B cell (primary cell): ENCODE measurements at regions not wholly inside any gene's neighbourhood (a gene's known extent, or its start where the extent isn't known, plus 50 kb on each side); places are given as distances from the start of the nearest gene placed in this dataset.

Experiments used
- ATAC-seq: fragments of 200-7000 bp; cut with Tn5 transposase; one replicate; pipeline ENCODE4 v1.10.0; 2021; ENCODE audit warnings: low read depth, mild to moderate bottlenecking, moderate number of reproducible peaks, moderate library complexity
- CTCF ChIA-PET: fragments of 350-600 bp; sonication (Branson Sonifier 250); formaldehyde crosslinking; loops from one replicate; lab custom pipeline; 2021; ENCODE audit warnings: antibody characterized with exemption, inconsistent platforms; lab: Charles Lee
- POLR2A ChIA-PET: fragments of 350-600 bp; sonication (Branson Sonifier 250); formaldehyde crosslinking; loops from one replicate; lab custom pipeline; 2021; ENCODE audit warnings: antibody characterized with exemption; lab: Charles Lee
- DNase-seq: peaks from one replicate; pipeline ENCODE4 v3.0.0; 2013
- H2AFZ ChIP-seq: 2 replicates; pipeline ENCODE4 v1.6.1; 2012; ENCODE audit warnings: mild to moderate bottlenecking, low read depth, low read length; ENCODE audit not compliant: insufficient read depth, poor library complexity, severe bottlenecking
- H3K27ac ChIP-seq, 2 donors: 1 replicate in 1 of 2; 2 replicates in 1 of 2; pipeline ENCODE4 v1.5.1; 2012 to 2013; ENCODE audit warnings: low read length in 2 of 2, mild to moderate bottlenecking in 2 of 2, moderate library complexity in 1 of 2
- H3K27me3 ChIP-seq, 4 experiments: fragments of 200-600 bp in 1 of 4; sonication (generic) in 1 of 4; replicated peaks in 1 of 4; 1 replicate in 2 of 4; 2 replicates in 2 of 4; pipeline versions ENCODE4 v1.6.1 to v1.7.0; 2013 to 2016; ENCODE audit warnings: low read length in 3 of 4, mild to moderate bottlenecking in 2 of 4, mixed read lengths in 1 of 4, moderate library complexity in 1 of 4; ENCODE audit not compliant: insufficient read depth in 4 of 4, control insufficient read depth in 3 of 4; ENCODE audit errors: control extremely low read depth in 1 of 4
- H3K36me3 ChIP-seq, 2 experiments: replicated peaks in 1 of 2; 1 replicate in 1 of 2; 2 replicates in 1 of 2; pipeline versions ENCODE4 v1.6.1 to v1.7.1; 2013; ENCODE audit warnings: low read length in 1 of 2; ENCODE audit not compliant: insufficient read depth in 2 of 2, control insufficient read depth in 1 of 2; ENCODE audit errors: control extremely low read depth in 1 of 2, extremely low read depth in 1 of 2
- H3K4me1 ChIP-seq, 2 donors: fragments of 200-600 bp in 1 of 2; sonication (generic) in 1 of 2; 1 replicate in 1 of 2; 2 replicates in 1 of 2; pipeline versions ENCODE4 v1.5.1 to v1.6.1; 2013 to 2017; ENCODE audit warnings: low read length in 2 of 2; ENCODE audit not compliant: control insufficient read depth in 2 of 2, insufficient read depth in 2 of 2
- H3K4me2 ChIP-seq: replicated peaks from 2 replicates; pipeline ENCODE3; 2012; ENCODE audit warnings: mild to moderate bottlenecking, low read depth, low read length; ENCODE audit not compliant: poor library complexity, severe bottlenecking
- H3K4me3 ChIP-seq, 5 experiments: fragments of 200-600 bp in 1 of 5; sonication (generic) in 1 of 5; 1 replicate in 3 of 5; 2 replicates in 2 of 5; pipeline versions ENCODE4 v1.5.1 to v1.7.0; 2011 to 2016; ENCODE audit warnings: low read length in 4 of 5, mild to moderate bottlenecking in 4 of 5, low read depth in 2 of 5, control low read depth in 1 of 5, moderate library complexity in 1 of 5; ENCODE audit not compliant: insufficient read depth in 1 of 5; ENCODE audit errors: control extremely low read depth in 1 of 5, extremely low read depth in 1 of 5
- H3K79me2 ChIP-seq: fragments of 200-600 bp; sonication (generic); one replicate; pipeline ENCODE4 v1.6.0; 2016; ENCODE audit warnings: low read length; ENCODE audit not compliant: control insufficient read depth, insufficient read depth
- H3K9ac ChIP-seq: fragments of 200-600 bp; sonication (generic); 2 replicates; pipeline ENCODE4 v1.6.1; 2017; ENCODE audit warnings: mild to moderate bottlenecking, low read length, moderate library complexity
- H3K9me3 ChIP-seq, 3 donors: one replicate each; pipeline versions ENCODE4 v1.6.1 to v1.7.1; 2013; ENCODE audit warnings: low read length in 2 of 3; ENCODE audit not compliant: control insufficient read depth in 2 of 3, insufficient read depth in 1 of 3; ENCODE audit errors: control extremely low read depth in 1 of 3
- H4K20me1 ChIP-seq: 2 replicates; pipeline ENCODE4 v1.6.0; 2012; ENCODE audit warnings: mild to moderate bottlenecking, low read length; ENCODE audit not compliant: insufficient read depth, control insufficient read depth, poor library complexity, severe bottlenecking
- H3K27ac Mint-ChIP-seq: one replicate; pipeline ENCODE4 v1.8.0; 2021; ENCODE audit warnings: mixed read lengths
- H3K27me3 Mint-ChIP-seq: one replicate; pipeline ENCODE4 v1.8.0; 2021; ENCODE audit warnings: mixed read lengths
- H3K4me1 Mint-ChIP-seq: one replicate; pipeline ENCODE4 v1.8.0; 2021; ENCODE audit warnings: mixed read lengths
- H3K4me3 Mint-ChIP-seq: one replicate; pipeline ENCODE4 v1.8.0; 2021; ENCODE audit warnings: mixed read lengths
- H3K9me3 Mint-ChIP-seq: one replicate; pipeline ENCODE4 v1.8.0; 2022; ENCODE audit warnings: mixed read lengths; ENCODE audit not compliant: insufficient read depth
- CTCF ChIP-seq: fragments of 200-600 bp; IDR thresholded peaks from one replicate; pipeline ENCODE4 v1.8.0; 2022; ENCODE audit warnings: antibody characterized with exemption, mild to moderate bottlenecking
- EZH2 ChIP-seq: IDR thresholded peaks from 2 replicates; pipeline ENCODE4 v1.6.1; 2012; ENCODE audit warnings: borderline replicate concordance, low read depth, mild to moderate bottlenecking, moderate library complexity, low read length; ENCODE audit not compliant: insufficient read depth, poor library complexity, severe bottlenecking
- WGBS: methylation state at CpG from one replicate; pipeline ENCODE4 v1.1.5; 2013; ENCODE audit warnings: missing lambda C conversion rate; ENCODE audit not compliant: insufficient coverage; 5-methylcytosine and 5-hydroxymethylcytosine counted together
- intact Hi-C: fragments of 100-400 bp; cut with micrococcal nuclease; formaldehyde crosslinking; loops from one replicate; pipeline ENCODE4 v1.10.0; 2022

- Histone ChIP-seq H3K4me1 (no peaks in the 10 kb centered on the region), H3K4me3 (no peak overlapping the region), H2AFZ (no peak overlapping the region), H3K79me2 (no peaks in the 10 kb centered on the region), H3K36me3 (no peaks in the 10 kb centered on the region), H3K27ac (no peak overlapping the region), H3K4me2 (no peak overlapping the region), H3K9me3 (no peaks in the 10 kb centered on the region), H3K27me3 (no peaks in the 10 kb centered on the region), H4K20me1 (no peaks in the 10 kb centered on the region), H3K9ac (no peak overlapping the region)
- peaks cover 14% of the 10 kb centered on the region for H3K27me3 Mint-ChIP-seq
- no peaks in the 10 kb centered on the region for H3K9me3 Mint-ChIP-seq
- CTCF ChIA-PET: no interaction called here
- H3K4me3 Mint-ChIP-seq: no peak overlapping the region
- TF ChIP-seq CTCF: no peak
- TF ChIP-seq EZH2: no peak
- no peak overlapping the region for H3K27ac Mint-ChIP-seq
- intact Hi-C loops: no loop called here
- ATAC-seq (no peak), DNase-seq (no peak)
- POLR2A ChIA-PET: no interaction called here
- WGBS: no CpG with 5 or more reads among the region's 3 CpGs
- no peaks in the 10 kb centered on the region for H3K4me1 Mint-ChIP-seq
Observed at GRCh38 chr15:91472316-91472756, 372.3 kb downstream of the SV2B start.

- H3K4me3 ChIP-seq: no peak overlapping the region
- H3K79me2 ChIP-seq: no peaks in the 10 kb centered on the region
- Mint-ChIP-seq H3K4me1 (no peaks in the 10 kb centered on the region), H3K9me3 (no peaks in the 10 kb centered on the region), H3K27ac (no peak overlapping the region), H3K4me3 (no peak overlapping the region), H3K27me3 (peaks cover 18% of the 10 kb centered on the region)
- no peak overlapping the region for H2AFZ ChIP-seq
- no peaks in the 10 kb centered on the region for H3K9me3 ChIP-seq
- no peak overlapping the region for H3K4me2 ChIP-seq
- TF ChIP-seq CTCF (no peak), EZH2 (no peak)
- H3K27ac ChIP-seq: no peak overlapping the region
- H4K20me1 ChIP-seq: no peaks in the 10 kb centered on the region
- ATAC-seq (no peak), DNase-seq (no peak)
- intact Hi-C loops: no loop called here
- ChIA-PET CTCF (no interaction called here), POLR2A (no interaction called here)
- H3K36me3 ChIP-seq: no peaks in the 10 kb centered on the region
- H3K4me1 ChIP-seq: no peaks in the 10 kb centered on the region
- H3K9ac ChIP-seq: no peak overlapping the region
- WGBS: no CpG with 5 or more reads among the region's 3 CpGs
- peaks cover 0 to 2% (median 0%) of the 10 kb centered on the region in 4 experiments for H3K27me3 ChIP-seq
Observed at GRCh38 chr15:91473894-91474545, 374.0 kb downstream of the SV2B start.
